ENCODE measurements at regions not wholly inside any gene's neighbourhood (a gene's known extent, or its start where the extent isn't known, plus 50 kb on each side); places are given as distances from the start of the nearest gene placed in this dataset.
"Not testable (repeated sequence)": the region's sequence is repeated elsewhere in the genome, so short reads cannot be mapped to it uniquely, and the experiment has no call there.

- DNase-seq = no peak
These were observed 260.0 kb upstream of the KYNU start for GRCh38 chr2:142617461-142617860.

GRCh38 chr2:142615876-142616275 is 261.6 kb upstream of the KYNU start:
- DNase-seq = no peak

GRCh38 chr2:142613193-142613592 is 264.3 kb upstream of the KYNU start:
- not testable (repeated sequence) for DNase-seq

- no peak for DNase-seq
These were observed 272.0 kb upstream of the KYNU start for GRCh38 chr2:142605421-142605820.

- DNase-seq = no peak
These were observed 273.7 kb upstream of the KYNU start for GRCh38 chr2:142603759-142604158.

GRCh38 chr2:142602418-142602989 is 275.0 kb upstream of the KYNU start:
- DNase-seq = no peak

- DNase-seq = no peak
These were observed 275.7 kb upstream of the KYNU start for GRCh38 chr2:142601794-142602193.

GRCh38 chr2:142599504-142599903 is 278.0 kb upstream of the KYNU start:
- DNase-seq = no peak

GRCh38 chr2:142598846-142599245 is 278.6 kb upstream of the KYNU start:
- DNase-seq = no peak

GRCh38 chr2:142596334-142597088 is 281.0 kb upstream of the KYNU start:
- DNase-seq = no peak

- DNase-seq = no peak
These were observed 282.5 kb upstream of the KYNU start for GRCh38 chr2:142594935-142595334.

- DNase-seq = no peak
These were observed 285.3 kb upstream of the KYNU start for GRCh38 chr2:142592171-142592570.

- DNase-seq = no peak
These were observed 286.0 kb upstream of the KYNU start for GRCh38 chr2:142591420-142591819.

- DNase-seq = no peak
These were observed 289.2 kb upstream of the KYNU start for GRCh38 chr2:142588269-142588668.

- no peak for DNase-seq
These were observed 290.5 kb upstream of the KYNU start for GRCh38 chr2:142586693-142587580.

- no peak for DNase-seq
These were observed 291.7 kb upstream of the KYNU start for GRCh38 chr2:142585785-142586184.

GRCh38 chr2:142582317-142582716 is 295.1 kb upstream of the KYNU start:
- DNase-seq = no peak

- no peak for DNase-seq
These were observed 296.0 kb upstream of the KYNU start for GRCh38 chr2:142581491-142581890.

- no peak for DNase-seq
These were observed 296.8 kb upstream of the KYNU start for GRCh38 chr2:142580691-142581090.

GRCh38 chr2:142575561-142575960 is 301.9 kb upstream of the KYNU start:
- no peak for DNase-seq

- DNase-seq = no peak
These were observed 303.1 kb upstream of the KYNU start for GRCh38 chr2:142574388-142574787.

- DNase-seq = no peak
These were observed 304.9 kb upstream of the KYNU start for GRCh38 chr2:142572346-142573132.

GRCh38 chr2:142571934-142572333 is 305.5 kb upstream of the KYNU start:
- DNase-seq = no peak

All from femur (tissue), 1 donor.